ENCODE measurements at regions not wholly inside any gene's neighbourhood (a gene's known extent, or its start where the extent isn't known, plus 50 kb on each side); places are given as distances from the start of the nearest gene placed in this dataset.

GRCh38 chr12:114868995-114869834, 185.2 kb upstream of the TBX3 start:
- H3K36me3 ChIP-seq (replicated peaks in 1 of 2; ENCODE audit: control insufficient read depth in 1 of 2, insufficient read depth in 2 of 2, low read length in 2 of 2): no peaks in the 10 kb centered on the region
- no peak overlapping the region for H3K4me3 ChIP-seq (replicated peaks in 1 of 3; ENCODE audit: low read depth in 2 of 3, low read length in 3 of 3)
- Mint-ChIP-seq H3K4me1 (no peaks in the 10 kb centered on the region), H3K9me3 (peaks cover 0 to 14% (median 2%) of the 10 kb centered on the region in 7 donors), H3K36me3 (no peaks in the 10 kb centered on the region), H3K27ac (no peak overlapping the region), H3K4me3 (no peak overlapping the region), H3K27me3 (ENCODE audit: low read depth in 3 of 3) (peaks cover 2 to 6% (median 4%) of the 10 kb centered on the region in 3 donors)
- H3K79me2 ChIP-seq (ENCODE audit: insufficient read depth, low read length): no peaks in the 10 kb centered on the region
- no peaks in the 10 kb centered on the region for H3K4me1 ChIP-seq (ENCODE audit: control insufficient read depth in 1 of 2, insufficient read depth in 2 of 2, low read length in 2 of 2)
- H2AFZ ChIP-seq (ENCODE audit: insufficient read depth, low read depth, low read length, poor library complexity, severe bottlenecking): no peak overlapping the region
- H4K20me1 ChIP-seq (ENCODE audit: insufficient read depth, low read length): no peaks in the 10 kb centered on the region
- peaks cover 0 to 4% of the 10 kb centered on the region in 2 donors for H3K27me3 ChIP-seq (ENCODE audit: control insufficient read depth in 2 of 2, insufficient read depth in 2 of 2, low read length in 2 of 2)
- no peak for DNase-seq
- intact Hi-C loops (cut with micrococcal nuclease): no loop called here
- H3K4me2 ChIP-seq (replicated peaks; ENCODE audit: extremely low read depth, low read length, poor library complexity, severe bottlenecking): no peak overlapping the region
- WGBS (ENCODE audit: insufficient coverage): 63% methylated on average over 6 of the region's 14 CpGs
- H3K27ac ChIP-seq (ENCODE audit: low read depth in 1 of 2, low read length in 2 of 2): no peak overlapping the region
- TF ChIP-seq CTCF (IDR thresholded peaks at IDR 0.05): no peak
- H3K9ac ChIP-seq (ENCODE audit: insufficient read depth, low read length, poor library complexity, severe bottlenecking): no peak overlapping the region
- H3K9me3 ChIP-seq (replicated peaks in 1 of 2; ENCODE audit: control insufficient read depth in 1 of 2, insufficient read depth in 1 of 2, low read length in 2 of 2): peaks cover 0 to 5% of the 10 kb centered on the region in 2 donors

- Histone ChIP-seq H3K4me1 (ENCODE audit: control insufficient read depth in 1 of 2, insufficient read depth in 2 of 2, low read length in 2 of 2) (no peaks in the 10 kb centered on the region), H3K27me3 (ENCODE audit: control insufficient read depth in 2 of 2, insufficient read depth in 2 of 2, low read length in 2 of 2) (peaks cover 0 to 10% of the 10 kb centered on the region in 2 donors), H3K36me3 (replicated peaks in 1 of 2; ENCODE audit: control insufficient read depth in 1 of 2, insufficient read depth in 2 of 2, low read length in 2 of 2) (no peaks in the 10 kb centered on the region), H3K4me3 (replicated peaks in 1 of 3; ENCODE audit: low read depth in 2 of 3, low read length in 3 of 3) (no peak overlapping the region), H3K9me3 (replicated peaks in 1 of 2; ENCODE audit: control insufficient read depth in 1 of 2, insufficient read depth in 1 of 2, low read length in 2 of 2) (peaks cover 0 to 5% of the 10 kb centered on the region in 2 donors), H4K20me1 (ENCODE audit: insufficient read depth, low read length) (no peaks in the 10 kb centered on the region), H3K4me2 (replicated peaks; ENCODE audit: extremely low read depth, low read length, poor library complexity, severe bottlenecking) (no peak overlapping the region), H3K79me2 (ENCODE audit: insufficient read depth, low read length) (no peaks in the 10 kb centered on the region), H3K9ac (ENCODE audit: insufficient read depth, low read length, poor library complexity, severe bottlenecking) (no peak overlapping the region), H2AFZ (ENCODE audit: insufficient read depth, low read depth, low read length, poor library complexity, severe bottlenecking) (no peak overlapping the region), H3K27ac (ENCODE audit: low read depth in 1 of 2, low read length in 2 of 2) (no peak overlapping the region)
- Mint-ChIP-seq H3K4me1 (no peaks in the 10 kb centered on the region), H3K36me3 (no peaks in the 10 kb centered on the region), H3K9me3 (peaks cover 0 to 14% (median 2%) of the 10 kb centered on the region in 7 donors), H3K27ac (no peak overlapping the region), H3K4me3 (no peak overlapping the region), H3K27me3 (ENCODE audit: low read depth in 3 of 3) (peaks cover 2 to 9% (median 2%) of the 10 kb centered on the region in 3 donors)
- DNase-seq: no peak
- 83% methylated on average over 1 of the region's 4 CpGs for WGBS (ENCODE audit: insufficient coverage)
- TF ChIP-seq CTCF (IDR thresholded peaks at IDR 0.05): no peak
- intact Hi-C loops (cut with micrococcal nuclease): no loop called here
Measured at GRCh38 chr12:114866331-114866730, 182.4 kb upstream of the TBX3 start.
